GM21381 (cell line): ENCODE measurements at regions not wholly inside any gene's neighbourhood (a gene's known extent, or its start where the extent isn't known, plus 50 kb on each side); places are given as distances from the start of the nearest gene placed in this dataset.
"Not testable (repeated sequence)": the region's sequence is repeated elsewhere in the genome, so short reads cannot be mapped to it uniquely, and the experiment has no call there.

Experiments used
- ATAC-seq: cut with Tn5 transposase; IDR thresholded peaks from one replicate; pipeline ENCODE4 v1.9.1; 2021; ENCODE audit warnings: mild to moderate bottlenecking, moderate library complexity; ENCODE audit not compliant: unreplicated experiment

- no peak for ATAC-seq
These were observed 220.3 kb downstream of the ADAMTS15 start for GRCh38 chr11:130668751-130669150.

- ATAC-seq = no peak
These were observed 221.8 kb downstream of the ADAMTS15 start for GRCh38 chr11:130670200-130670599.

- ATAC-seq = no peak
These were observed 223.6 kb downstream of the ADAMTS15 start for GRCh38 chr11:130671801-130672700.

GRCh38 chr11:130672911-130673310 is 224.5 kb downstream of the ADAMTS15 start:
- no peak for ATAC-seq

GRCh38 chr11:130673698-130674097 is 225.3 kb downstream of the ADAMTS15 start:
- ATAC-seq = no peak

GRCh38 chr11:130674686-130675308 is 226.4 kb downstream of the ADAMTS15 start:
- ATAC-seq = no peak

- ATAC-seq = no peak
These were observed 227.0 kb downstream of the ADAMTS15 start for GRCh38 chr11:130675371-130675821.

GRCh38 chr11:130675917-130676316 is 227.5 kb downstream of the ADAMTS15 start:
- no peak for ATAC-seq

- no peak for ATAC-seq
These were observed 229.2 kb downstream of the ADAMTS15 start for GRCh38 chr11:130677486-130678153.

- no peak for ATAC-seq
These were observed 230.8 kb downstream of the ADAMTS15 start for GRCh38 chr11:130679247-130679646.

- ATAC-seq = not testable (repeated sequence)
These were observed 233.8 kb downstream of the SNX19 start for GRCh38 chr11:130682471-130682870.

GRCh38 chr11:130689222-130689908 is 226.9 kb downstream of the SNX19 start:
- no peak for ATAC-seq

- no peak for ATAC-seq
These were observed 224.7 kb downstream of the SNX19 start for GRCh38 chr11:130691581-130691980.

GRCh38 chr11:130692220-130692619 is 224.1 kb downstream of the SNX19 start:
- ATAC-seq = no peak

GRCh38 chr11:130693543-130693942 is 222.7 kb downstream of the SNX19 start:
- ATAC-seq = no peak

- no peak for ATAC-seq
These were observed 221.7 kb downstream of the SNX19 start for GRCh38 chr11:130694488-130695045.

- no peak for ATAC-seq
These were observed 218.1 kb downstream of the SNX19 start for GRCh38 chr11:130698174-130698573.

GRCh38 chr11:130699561-130699960 is 216.7 kb downstream of the SNX19 start:
- ATAC-seq = no peak

- ATAC-seq = no peak
These were observed 216.2 kb downstream of the SNX19 start for GRCh38 chr11:130700092-130700491.

GRCh38 chr11:130703489-130704190 is 212.6 kb downstream of the SNX19 start:
- no peak for ATAC-seq
